Endothelial cell of umbilical vein (primary cell): ENCODE measurements at regions not wholly inside any gene's neighbourhood (a gene's known extent, or its start where the extent isn't known, plus 50 kb on each side); places are given as distances from the start of the nearest gene placed in this dataset.

ENCODE experiments used
- BruUV-seq: library from RNA; stranded (reverse); fragments of 400-500 nt; replicated peaks from 2 replicates; lab custom pipeline; 2021; lab: Mats Ljungman, UMichigan
- CTCF ChIA-PET: fragments of 300-600, 350-600 bp; sonication (Branson Sonifier 250); formaldehyde crosslinking; loops from one replicate; lab custom pipeline; 2021; ENCODE audit warnings: antibody characterized with exemption, inconsistent platforms; lab: Charles Lee
- POLR2A ChIA-PET: fragments of 300-600, 350-600 bp; sonication (Branson Sonifier 250); formaldehyde crosslinking; loops from one replicate; lab custom pipeline; 2021; ENCODE audit warnings: antibody characterized with exemption, inconsistent platforms; lab: Charles Lee
- DNase-seq: peaks from one replicate; pipeline ENCODE4 v3.0.0-alpha.2; 2011; ENCODE audit warnings: low read depth, low spot score
- FAIRE-seq: peaks from 2 replicates; lab custom pipeline; 2011; peaks lifted over from hg19 to GRCh38; lab: Jason Lieb, UNC
- H2AFZ ChIP-seq: 2 replicates; pipeline ENCODE4 v1.6.0; 2012; ENCODE audit warnings: low read depth, low read length, control low read depth, inconsistent platforms
- H3K27ac ChIP-seq: 2 replicates; pipeline ENCODE4 v1.5.1; 2011; ENCODE audit warnings: low read depth, mild to moderate bottlenecking, control low read depth, low read length, moderate library complexity; ENCODE audit not compliant: insufficient read depth
- H3K27me3 ChIP-seq, 2 experiments: 2 replicates each; pipeline versions ENCODE4 v1.6.0 to v1.6.1; 2011; ENCODE audit warnings: low read length in 2 of 2, mixed read lengths in 1 of 2; ENCODE audit not compliant: control insufficient read depth in 2 of 2, insufficient read depth in 2 of 2
- H3K36me3 ChIP-seq, 2 experiments: 2 replicates in 1 of 2; 3 replicates in 1 of 2; pipeline ENCODE4 v1.5.1; 2011; ENCODE audit warnings: low read length in 2 of 2, mild to moderate bottlenecking in 1 of 2, moderate library complexity in 1 of 2; ENCODE audit not compliant: control insufficient read depth in 2 of 2, insufficient read depth in 2 of 2; ENCODE audit errors: extremely low read depth in 1 of 2
- H3K4me1 ChIP-seq: 3 replicates; pipeline ENCODE4 v1.5.1; 2011; ENCODE audit warnings: mild to moderate bottlenecking, low read length; ENCODE audit not compliant: control insufficient read depth, insufficient read depth; ENCODE audit errors: extremely low read depth
- H3K4me2 ChIP-seq: 2 replicates; pipeline ENCODE4 v1.6.1; 2011; ENCODE audit warnings: low read length, control low read depth, mixed read lengths; ENCODE audit not compliant: insufficient read depth
- H3K4me3 ChIP-seq, 3 experiments: fragments of 200-600 bp in 1 of 3; sonication (generic), shearing (Covaris generic) in 1 of 3; replicated peaks in 1 of 3; 2 replicates each; pipeline ENCODE4 v1.5.1; 2011 to 2016; ENCODE audit warnings: control low read depth in 3 of 3, low read length in 3 of 3, mild to moderate bottlenecking in 2 of 3, inconsistent platforms in 1 of 3, low read depth in 1 of 3, moderate library complexity in 1 of 3; ENCODE audit not compliant: insufficient read depth in 1 of 3
- H3K79me2 ChIP-seq: 2 replicates; pipeline ENCODE4 v1.6.0; 2012; ENCODE audit warnings: low read length, inconsistent platforms; ENCODE audit not compliant: control insufficient read depth, insufficient read depth
- H3K9ac ChIP-seq: replicated peaks from 2 replicates; pipeline ENCODE3; 2011; ENCODE audit warnings: low read length, control low read depth; ENCODE audit not compliant: insufficient read depth; ENCODE audit errors: extremely low read depth
- H3K9me1 ChIP-seq: replicated peaks from 3 replicates; pipeline ENCODE4 v1.6.0; 2011; ENCODE audit warnings: mild to moderate bottlenecking, low read length; ENCODE audit not compliant: control insufficient read depth, insufficient read depth; ENCODE audit errors: extremely low read depth
- H3K9me3 ChIP-seq: replicated peaks from 2 replicates; pipeline ENCODE4 v1.5.1; 2012; ENCODE audit warnings: low read length, inconsistent platforms; ENCODE audit not compliant: control insufficient read depth, insufficient read depth
- H4K20me1 ChIP-seq: replicated peaks from 2 replicates; pipeline ENCODE3; 2011; ENCODE audit warnings: mild to moderate bottlenecking, low read length; ENCODE audit not compliant: control insufficient read depth, insufficient read depth; ENCODE audit errors: extremely low read depth
- EZH2 ChIP-seq: IDR thresholded peaks from 2 replicates; pipeline ENCODE4 v1.6.1; 2012; ENCODE audit warnings: borderline replicate concordance, low read depth, mild to moderate bottlenecking, moderate library complexity, low read length, inconsistent platforms; ENCODE audit not compliant: severe bottlenecking
- JUN ChIP-seq: IDR thresholded peaks from 2 replicates; pipeline ENCODE4 v1.6.1; 2011; ENCODE audit warnings: borderline replicate concordance, low read depth; ENCODE audit not compliant: insufficient read length, insufficient read depth
- MYC ChIP-seq: IDR thresholded peaks from one replicate; pipeline ENCODE4 v1.6.1; 2011; ENCODE audit warnings: mild to moderate bottlenecking, low read depth, low read length
- POLR2AphosphoS5 ChIP-seq: IDR thresholded peaks from 2 replicates; pipeline ENCODE4 v1.6.1; 2012; ENCODE audit warnings: low read depth, mild to moderate bottlenecking, control low read depth, low read length, moderate library complexity; ENCODE audit not compliant: insufficient read depth
- dilution Hi-C: fragments of 300-500 bp; cut with MboI; formaldehyde crosslinking; loops from one replicate; pipeline ENCODE4 v1.15.0; 2019; ENCODE audit warnings: low sequenced_read_pairs; ENCODE audit not compliant: extremely low pct_ligation_motif_present
- intact Hi-C: fragments of 100-400 bp; cut with micrococcal nuclease; formaldehyde crosslinking; loops from one replicate; pipeline ENCODE4 v1.10.0; 2022

DNA sequence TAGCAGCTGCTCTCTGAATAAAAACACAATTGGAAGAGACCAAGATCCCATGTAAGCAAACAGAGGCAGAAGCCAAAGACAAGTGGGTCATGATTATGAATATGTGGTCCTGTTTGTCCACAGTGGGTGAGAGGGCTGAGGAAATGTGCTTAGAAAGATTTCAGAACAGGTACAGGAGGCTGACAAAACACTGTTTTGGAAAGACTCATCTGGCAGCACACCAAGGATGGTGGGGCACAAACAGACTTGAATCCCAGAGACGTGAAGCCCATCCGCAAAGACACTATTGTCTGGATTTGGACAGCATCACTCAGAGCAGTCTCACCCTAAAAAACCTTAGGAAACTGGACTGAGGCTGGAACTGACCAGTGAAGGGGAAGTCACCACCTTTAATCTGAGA lies 85.0 kb downstream of the ADRB2 start:
- intact Hi-C loops (loop anchor here (2.0 kb wide), 1 partner anchor 123 kb away; no protein-coding TSS in a partner anchor), dilution Hi-C loops (no loop called here)
- no peaks in the 10 kb centered on the region for H3K9me1 ChIP-seq
- no peaks in the 10 kb centered on the region for H3K27me3 ChIP-seq
- no peak overlapping the region for H3K4me3 ChIP-seq
- no peaks in the 10 kb centered on the region for H3K9me3 ChIP-seq
- H3K4me1 ChIP-seq = peaks cover 55% of the 10 kb centered on the region
- no peak overlapping the region for H3K4me2 ChIP-seq
- DNase-seq (no peak), FAIRE-seq (no peak)
- peak overlapping the region; percentile 96 for H3K27ac ChIP-seq
- no peaks in the 10 kb centered on the region for H3K36me3 ChIP-seq
- H3K79me2 ChIP-seq = no peaks in the 10 kb centered on the region
- H4K20me1 ChIP-seq = no peaks in the 10 kb centered on the region
- TF ChIP-seq POLR2AphosphoS5 (no peak), EZH2 (no peak), JUN (no peak), MYC (no peak)
- no peak overlapping the region for H2AFZ ChIP-seq
- no TSS peak for BruUV-seq
- ChIA-PET POLR2A (interaction anchor here (1.1 kb wide), 1 partner anchor 85 kb away, joined by 3 read pairs; the partner anchor contains the start of gene ADRB2), CTCF (interaction anchor here (1.0 to 2.7 kb wide), 4 partner anchors 13 to 203 kb away, joined by 3 to 10 read pairs (median 6); no protein-coding TSS in a partner anchor)
- no peak overlapping the region for H3K9ac ChIP-seq

DNA sequence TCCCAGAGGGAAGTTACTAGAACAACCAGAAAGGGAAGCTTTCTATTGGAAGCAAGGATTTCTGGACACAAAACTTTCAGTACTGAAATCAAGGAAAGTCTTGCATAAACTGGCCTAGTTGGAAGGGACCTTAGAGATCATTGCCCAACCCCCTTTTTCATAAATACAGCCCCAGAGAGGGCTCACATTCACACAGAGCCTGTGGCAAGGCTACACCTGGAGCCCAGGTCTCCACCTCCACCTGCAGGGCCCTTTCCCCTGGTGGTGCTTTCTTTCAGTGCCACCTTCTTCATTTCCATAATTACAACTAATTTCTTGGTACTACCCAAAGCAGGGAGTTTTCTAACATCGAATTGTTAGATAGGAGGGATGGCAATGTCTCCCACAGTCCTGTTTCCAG lies 85.7 kb downstream of the ADRB2 start:
- FAIRE-seq (no peak), DNase-seq (no peak)
- Histone ChIP-seq H2AFZ (peak overlapping the region; percentile 28), H3K9me3 (no peaks in the 10 kb centered on the region), H3K27me3 (no peaks in the 10 kb centered on the region), H3K27ac (peak overlapping the region; percentile 96), H4K20me1 (no peaks in the 10 kb centered on the region), H3K36me3 (no peaks in the 10 kb centered on the region), H3K4me2 (no peak overlapping the region), H3K4me1 (peaks cover 55% of the 10 kb centered on the region), H3K9me1 (no peaks in the 10 kb centered on the region), H3K9ac (peak overlapping the region; percentile 29), H3K4me3 (no peak overlapping the region), H3K79me2 (no peaks in the 10 kb centered on the region)
- POLR2A ChIA-PET = no interaction called here
- CTCF ChIA-PET = interaction anchor here (1.0 to 2.8 kb wide), 8 partner anchors 12 to 202 kb away, joined by 3 to 23 read pairs (median 7); no protein-coding TSS in a partner anchor
- no TSS peak for BruUV-seq
- dilution Hi-C loops (no loop called here), intact Hi-C loops (loop anchor here (2.0 kb wide), 2 partner anchors 61 to 181 kb away; no protein-coding TSS in a partner anchor)
- TF ChIP-seq JUN = no peak
